Hepatocyte (in vitro differentiated cells): ENCODE measurements at regions not wholly inside any gene's neighbourhood (a gene's known extent, or its start where the extent isn't known, plus 50 kb on each side); places are given as distances from the start of the nearest gene placed in this dataset.

Experiments
- DNase-seq: peaks from one replicate; pipeline ENCODE4 v3.0.0-alpha.2; 2016; ENCODE audit warnings: low spot score
- H2AFZ ChIP-seq: fragments of 200-600 bp; sonication (generic); 2 replicates; pipeline ENCODE4 v1.6.0; 2016; ENCODE audit warnings: antibody characterized with exemption, mild to moderate bottlenecking
- H3K27ac ChIP-seq: fragments of 200-600 bp; sonication (generic); 2 replicates; pipeline ENCODE4 v1.5.1; 2016; ENCODE audit warnings: mild to moderate bottlenecking
- H3K27me3 ChIP-seq: fragments of 200-600 bp; sonication (generic); 2 replicates; pipeline ENCODE4 v1.6.1; 2016
- H3K36me3 ChIP-seq: fragments of 200-600 bp; sonication (generic); replicated peaks from 2 replicates; pipeline ENCODE4 v1.5.1; 2016; ENCODE audit warnings: low read depth; ENCODE audit not compliant: insufficient read depth
- H3K4me1 ChIP-seq: fragments of 200-600 bp; sonication (generic); 2 replicates; pipeline ENCODE4 v1.5.1; 2016; ENCODE audit warnings: mild to moderate bottlenecking, moderate library complexity; ENCODE audit not compliant: insufficient read depth
- H3K4me2 ChIP-seq: fragments of 200-600 bp; sonication (generic); 2 replicates; pipeline ENCODE4 v1.6.0; 2016
- H3K4me3 ChIP-seq: fragments of 200-600 bp; sonication (generic); 2 replicates; pipeline ENCODE4 v1.5.1; 2016; ENCODE audit warnings: mild to moderate bottlenecking
- H3K79me2 ChIP-seq: fragments of 200-600 bp; sonication (generic); 2 replicates; pipeline ENCODE4 v1.6.0; 2017; ENCODE audit warnings: mild to moderate bottlenecking
- H3K9me2 ChIP-seq: fragments of 200-600 bp; sonication (generic); replicated peaks from 2 replicates; pipeline ENCODE4 v1.6.0; 2017; ENCODE audit warnings: mild to moderate bottlenecking; ENCODE audit not compliant: insufficient read depth
- H3K9me3 ChIP-seq: fragments of 200-600 bp; sonication (generic); 2 replicates; pipeline ENCODE4 v1.5.1; 2016; ENCODE audit warnings: low read depth, mild to moderate bottlenecking
- H4K20me1 ChIP-seq: fragments of 200-600 bp; sonication (generic); 2 replicates; pipeline ENCODE4 v1.6.0; 2016; ENCODE audit warnings: mild to moderate bottlenecking; ENCODE audit not compliant: insufficient read depth, poor library complexity, severe bottlenecking
- EZH2 ChIP-seq: fragments of 200-600 bp; sonication (generic); IDR thresholded peaks from 2 replicates; pipeline ENCODE4 v1.6.1; 2016; ENCODE audit warnings: antibody characterized with exemption, mild to moderate bottlenecking, borderline replicate concordance
- EZH2phosphoT487 ChIP-seq: fragments of 200-600 bp; sonication (generic); IDR thresholded peaks from one replicate; pipeline ENCODE4 v1.6.1; 2018; ENCODE audit warnings: antibody characterized with exemption, mild to moderate bottlenecking, low read depth, moderate library complexity; ENCODE audit not compliant: unreplicated experiment, severe bottlenecking
- WGBS: methylation state at CpG from one replicate; pipeline ENCODE4 v1.1.6; 2016; ENCODE audit warnings: low lambda C conversion rate; ENCODE audit errors: missing lambda C conversion rate; 5-methylcytosine and 5-hydroxymethylcytosine counted together
- TF ChIP-seq, protein P1 (sequence below): fragments of 200-600 bp; sonication (generic); IDR thresholded peaks from 2 replicates; pipeline ENCODE4 v1.5.1; 2016; ENCODE audit warnings: antibody characterized with exemption, mild to moderate bottlenecking; ENCODE audit not compliant: poor library complexity

DNA sequence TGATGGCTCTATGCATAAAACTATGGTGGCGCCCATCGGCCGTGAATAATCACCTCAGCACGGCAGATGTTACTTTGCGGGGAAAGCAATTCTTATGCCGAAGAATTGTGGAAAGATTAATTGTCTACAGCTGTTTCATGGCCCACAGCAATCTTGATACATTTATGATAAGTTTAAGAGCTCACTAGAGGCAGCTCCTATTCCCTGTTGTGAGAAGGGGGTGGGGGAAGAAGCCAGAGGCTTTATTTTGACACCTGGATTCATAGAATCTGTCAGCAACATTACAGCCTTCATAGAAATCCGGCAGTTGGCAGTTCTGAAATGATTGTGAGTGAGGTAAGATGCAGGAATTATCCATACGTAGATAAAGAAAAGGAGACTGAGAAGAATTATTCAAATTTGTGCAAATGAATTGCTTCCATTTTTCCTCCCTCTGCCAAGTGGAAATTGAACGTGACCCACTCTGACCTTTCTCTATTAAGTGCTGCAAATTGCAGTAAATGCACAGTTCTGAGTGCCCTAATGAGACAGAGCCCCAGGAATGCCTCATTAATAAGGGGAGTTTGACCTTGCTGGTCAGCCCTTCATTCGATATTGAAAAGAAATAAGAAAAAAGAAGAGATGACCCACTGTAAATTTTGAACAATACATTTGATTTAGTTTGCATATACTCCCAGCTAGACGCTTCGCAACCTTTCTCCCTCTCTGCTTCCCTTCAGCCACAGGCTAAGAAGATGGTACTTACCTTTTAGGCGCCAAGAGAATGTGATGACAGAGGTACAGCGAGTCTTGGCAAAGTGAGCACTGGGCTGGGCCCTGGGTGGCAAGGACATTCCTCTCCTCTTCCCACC is 188.8 kb downstream of the GPAT3 start:
- DNase-seq: no peak
- Histone ChIP-seq H3K27ac (no peak overlapping the region), H3K79me2 (no peaks in the 10 kb centered on the region), H3K4me3 (no peak overlapping the region), H3K27me3 (no peaks in the 10 kb centered on the region), H3K4me1 (no peaks in the 10 kb centered on the region), H3K36me3 (no peaks in the 10 kb centered on the region), H3K4me2 (no peak overlapping the region), H3K9me2 (no peaks in the 10 kb centered on the region), H3K9me3 (no peaks in the 10 kb centered on the region), H2AFZ (no peak overlapping the region), H4K20me1 (no peaks in the 10 kb centered on the region)
- 88% methylated on average over 14 of the region's 14 CpGs for WGBS
- TF ChIP-seq EZH2 (no peak), EZH2phosphoT487 (no peak)
- TF ChIP-seq, protein P1, sequence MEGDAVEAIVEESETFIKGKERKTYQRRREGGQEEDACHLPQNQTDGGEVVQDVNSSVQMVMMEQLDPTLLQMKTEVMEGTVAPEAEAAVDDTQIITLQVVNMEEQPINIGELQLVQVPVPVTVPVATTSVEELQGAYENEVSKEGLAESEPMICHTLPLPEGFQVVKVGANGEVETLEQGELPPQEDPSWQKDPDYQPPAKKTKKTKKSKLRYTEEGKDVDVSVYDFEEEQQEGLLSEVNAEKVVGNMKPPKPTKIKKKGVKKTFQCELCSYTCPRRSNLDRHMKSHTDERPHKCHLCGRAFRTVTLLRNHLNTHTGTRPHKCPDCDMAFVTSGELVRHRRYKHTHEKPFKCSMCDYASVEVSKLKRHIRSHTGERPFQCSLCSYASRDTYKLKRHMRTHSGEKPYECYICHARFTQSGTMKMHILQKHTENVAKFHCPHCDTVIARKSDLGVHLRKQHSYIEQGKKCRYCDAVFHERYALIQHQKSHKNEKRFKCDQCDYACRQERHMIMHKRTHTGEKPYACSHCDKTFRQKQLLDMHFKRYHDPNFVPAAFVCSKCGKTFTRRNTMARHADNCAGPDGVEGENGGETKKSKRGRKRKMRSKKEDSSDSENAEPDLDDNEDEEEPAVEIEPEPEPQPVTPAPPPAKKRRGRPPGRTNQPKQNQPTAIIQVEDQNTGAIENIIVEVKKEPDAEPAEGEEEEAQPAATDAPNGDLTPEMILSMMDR: no peak

GRCh38 chr4:83723609-83724008 is 187.7 kb downstream of the GPAT3 start:
- 90% methylated on average over 6 of the region's 6 CpGs for WGBS
- Histone ChIP-seq H3K9me3 (no peaks in the 10 kb centered on the region), H4K20me1 (no peaks in the 10 kb centered on the region), H3K27me3 (no peaks in the 10 kb centered on the region), H3K36me3 (no peaks in the 10 kb centered on the region), H3K4me2 (no peak overlapping the region), H3K27ac (no peak overlapping the region), H3K4me3 (no peak overlapping the region), H3K4me1 (no peaks in the 10 kb centered on the region), H2AFZ (no peak overlapping the region), H3K9me2 (no peaks in the 10 kb centered on the region), H3K79me2 (no peaks in the 10 kb centered on the region)
- no peak for DNase-seq
- TF ChIP-seq EZH2phosphoT487: no peak
- TF ChIP-seq, protein P1: no peak
- no peak for TF ChIP-seq EZH2

DNA sequence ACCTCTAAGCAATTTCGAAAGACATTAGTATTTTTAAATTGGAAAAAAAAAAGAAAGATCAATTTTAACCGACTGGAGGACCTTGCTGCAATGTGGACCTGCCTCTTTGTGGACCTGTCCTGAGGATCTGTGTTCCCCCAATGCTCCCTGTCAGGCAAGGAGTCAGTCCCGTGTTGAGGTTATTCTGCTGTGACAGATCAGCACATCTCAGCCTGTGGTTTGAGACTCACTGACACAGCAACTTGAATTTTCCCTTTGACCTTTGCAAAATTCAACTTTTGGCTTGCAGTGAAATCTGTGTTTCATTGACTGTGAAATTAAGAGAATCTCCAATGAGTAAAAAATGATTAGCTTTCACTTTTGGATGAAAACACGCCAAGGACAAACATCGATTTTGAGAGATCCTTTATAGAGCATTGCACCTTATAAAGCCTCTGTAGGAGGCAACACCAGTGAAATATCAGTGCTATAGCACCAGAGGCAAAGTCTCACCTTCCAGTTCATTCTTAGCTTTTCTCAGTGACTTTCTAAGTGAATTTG is 186.9 kb downstream of the GPAT3 start:
- DNase-seq: no peak
- no peak overlapping the region for H2AFZ ChIP-seq
- H3K9me3 ChIP-seq: no peaks in the 10 kb centered on the region
- no peaks in the 10 kb centered on the region for H3K79me2 ChIP-seq
- no peaks in the 10 kb centered on the region for H3K9me2 ChIP-seq
- H3K27me3 ChIP-seq: no peaks in the 10 kb centered on the region
- WGBS: 93% methylated on average over 5 of the region's 5 CpGs
- TF ChIP-seq EZH2phosphoT487 (no peak), EZH2 (no peak)
- TF ChIP-seq, protein P1: no peak
- H3K4me1 ChIP-seq: no peaks in the 10 kb centered on the region
- no peaks in the 10 kb centered on the region for H4K20me1 ChIP-seq
- no peak overlapping the region for H3K4me2 ChIP-seq
- H3K4me3 ChIP-seq: no peak overlapping the region
- H3K36me3 ChIP-seq: no peaks in the 10 kb centered on the region
- no peak overlapping the region for H3K27ac ChIP-seq
